Stimulated activated CD4-positive, alpha-beta T cell treated with anti-CD3 and anti-CD28 coated beads, Interleukin-15, amount 100 ng/mL, for 48 hours (primary cell): ENCODE measurements at regions not wholly inside any gene's neighbourhood (a gene's known extent, or its start where the extent isn't known, plus 50 kb on each side); places are given as distances from the start of the nearest gene placed in this dataset.
"Not testable (repeated sequence)": the region's sequence is repeated elsewhere in the genome, so short reads cannot be mapped to it uniquely, and the experiment has no call there.

Experiments used
- DNase-seq, 2 donors: peaks; one replicate each; pipeline ENCODE4 v3.0.0-alpha.2; 2020; ENCODE audit warnings: low read depth in 2 of 2

DNA sequence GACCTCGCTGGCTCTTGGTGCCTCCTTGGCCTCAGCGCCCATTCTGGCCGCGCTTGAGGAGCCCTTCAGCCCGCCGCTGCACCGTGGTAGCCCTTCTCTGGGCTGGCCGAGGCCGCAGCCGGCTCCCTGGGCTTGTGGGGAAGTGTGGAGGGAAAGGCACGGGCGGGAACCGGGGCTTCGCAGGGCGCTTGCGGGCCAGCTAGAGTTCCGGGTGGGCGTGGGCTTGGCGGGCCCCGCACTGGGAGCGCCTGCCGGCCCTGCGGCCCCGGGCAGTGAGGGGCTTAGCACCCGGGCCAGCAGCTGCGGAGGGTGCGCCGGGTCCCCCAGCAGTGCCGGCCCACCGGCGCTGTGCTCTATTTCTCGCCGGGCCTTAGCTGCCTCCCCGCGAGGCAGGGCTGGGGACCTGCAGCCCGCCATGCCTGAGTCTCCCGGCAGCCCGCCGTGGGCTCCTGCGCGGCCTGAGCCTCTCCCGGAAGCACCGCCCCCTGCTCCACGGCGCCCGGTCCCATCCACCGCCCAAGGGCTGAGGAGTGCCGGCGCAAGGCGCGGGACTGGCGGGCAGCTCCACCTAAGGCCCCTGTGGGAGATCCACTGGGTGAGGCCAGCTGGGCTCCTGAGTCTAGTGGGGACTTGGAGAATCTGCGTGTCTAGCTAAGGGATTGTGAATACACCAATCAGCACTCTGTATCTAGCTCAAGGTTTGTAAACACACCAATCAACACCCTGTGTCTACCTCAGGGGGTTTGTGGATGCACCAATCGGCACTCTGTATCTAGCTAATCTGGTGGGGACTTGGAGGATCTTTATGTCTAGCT lies 141.1 kb downstream of the SLCO4C1 start:
- DNase-seq, result not testable (repeated sequence)

- no peak for DNase-seq
These were observed 141.8 kb downstream of the SLCO4C1 start for GRCh38 chr5:102154291-102154690.

- DNase-seq, result no peak
These were observed 142.9 kb downstream of the SLCO4C1 start for GRCh38 chr5:102153003-102153759.

GRCh38 chr5:102139029-102139428 lies 157.1 kb downstream of the SLCO4C1 start:
- no peak for DNase-seq

GRCh38 chr5:102138243-102138653 lies 157.8 kb downstream of the SLCO4C1 start:
- DNase-seq, result no peak

DNA sequence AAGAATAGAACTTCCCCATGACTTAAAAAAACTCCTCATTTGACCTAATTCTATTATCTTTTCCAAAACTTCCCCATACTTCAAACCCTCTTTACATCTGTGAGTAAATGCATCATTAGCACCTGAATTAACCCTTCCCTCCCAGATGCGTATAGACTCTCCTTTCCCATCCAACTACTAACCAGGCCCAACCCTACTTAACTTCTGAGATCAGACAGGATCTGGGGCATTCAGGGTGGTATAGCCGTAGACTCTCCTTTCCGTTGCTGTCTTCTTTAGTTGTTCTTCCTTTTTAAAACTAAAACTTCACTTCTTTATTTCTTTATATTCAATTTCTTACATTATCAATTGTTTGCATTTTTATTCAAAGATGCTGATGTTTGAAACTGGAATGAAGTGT lies 165.2 kb downstream of the SLCO4C1 start:
- DNase-seq, result no peak

- DNase-seq, result no peak
These were observed 165.7 kb downstream of the SLCO4C1 start for GRCh38 chr5:102130386-102130785.

DNA sequence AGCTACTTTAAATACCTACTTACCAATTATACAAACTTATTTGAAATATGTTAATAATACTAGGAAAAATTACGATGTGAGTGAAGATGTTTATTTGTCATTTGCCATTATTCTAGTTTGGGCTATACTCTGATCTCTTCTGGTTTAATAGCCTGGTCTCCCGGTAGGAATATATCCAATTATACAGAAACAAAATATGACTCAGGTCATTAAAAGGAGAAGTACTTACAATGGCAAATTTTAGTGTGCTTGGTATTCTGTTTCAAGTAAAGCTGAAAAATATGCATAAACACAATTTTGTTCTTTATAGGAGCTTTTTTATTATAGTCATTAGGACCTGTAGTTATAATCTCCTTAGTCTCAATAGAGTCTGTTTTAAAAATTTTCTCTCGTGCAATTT lies 176.8 kb downstream of the SLCO4C1 start:
- DNase-seq, result no peak

GRCh38 chr5:102115736-102116135 lies 180.3 kb downstream of the SLCO4C1 start:
- DNase-seq, result no peak

DNA sequence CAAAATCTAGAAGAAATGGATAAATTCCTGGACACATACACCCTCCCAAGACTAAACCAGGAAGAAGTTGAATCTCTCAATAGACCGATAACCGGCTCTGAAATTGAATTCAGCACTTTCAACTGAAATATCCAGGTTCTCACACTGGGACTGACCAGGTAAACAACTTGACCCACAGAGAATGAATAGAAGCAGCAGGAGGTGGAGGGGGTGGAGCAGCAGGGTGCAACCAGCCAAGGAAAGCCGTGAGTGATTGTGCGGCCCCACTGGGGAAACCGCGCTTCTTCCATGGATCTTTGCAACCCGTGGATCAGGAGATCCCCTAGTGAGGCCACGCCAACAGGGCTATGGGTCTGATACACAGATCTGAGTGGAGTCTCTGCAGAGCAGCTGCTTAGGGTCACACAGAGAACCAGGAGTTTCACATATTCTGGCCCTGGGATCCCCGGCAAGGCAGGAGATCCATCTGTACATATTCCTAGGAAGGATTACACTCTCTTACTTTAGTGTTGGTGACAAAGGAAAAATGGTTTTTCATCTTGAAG lies 181.5 kb downstream of the SLCO4C1 start:
- no peak for DNase-seq

DNA sequence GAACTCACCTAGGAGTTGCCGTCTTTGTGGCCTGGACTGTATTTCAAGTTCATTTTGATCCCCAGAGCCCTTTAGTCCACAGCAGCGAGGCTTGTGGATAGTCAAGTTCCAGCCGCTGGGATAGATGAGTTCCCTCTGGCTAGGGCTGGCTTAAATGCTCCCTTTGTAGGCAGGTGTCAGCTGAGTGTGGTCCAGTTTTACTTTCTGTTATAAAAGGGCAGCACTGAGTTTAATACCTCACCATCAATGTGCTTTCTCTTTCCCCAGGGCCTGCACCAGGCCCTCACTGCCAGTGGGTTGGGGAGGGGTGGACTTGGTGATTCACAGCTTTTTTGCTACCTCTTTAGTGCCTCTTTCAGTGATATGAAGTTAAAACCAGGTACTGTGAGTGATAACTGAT lies 188.2 kb downstream of the SLCO4C1 start:
- no peak for DNase-seq

- DNase-seq, result no peak
These were observed 189.5 kb downstream of the SLCO4C1 start for GRCh38 chr5:102106599-102106998.

GRCh38 chr5:102099766-102100331 lies 196.2 kb downstream of the SLCO4C1 start:
- DNase-seq, result no peak

DNA sequence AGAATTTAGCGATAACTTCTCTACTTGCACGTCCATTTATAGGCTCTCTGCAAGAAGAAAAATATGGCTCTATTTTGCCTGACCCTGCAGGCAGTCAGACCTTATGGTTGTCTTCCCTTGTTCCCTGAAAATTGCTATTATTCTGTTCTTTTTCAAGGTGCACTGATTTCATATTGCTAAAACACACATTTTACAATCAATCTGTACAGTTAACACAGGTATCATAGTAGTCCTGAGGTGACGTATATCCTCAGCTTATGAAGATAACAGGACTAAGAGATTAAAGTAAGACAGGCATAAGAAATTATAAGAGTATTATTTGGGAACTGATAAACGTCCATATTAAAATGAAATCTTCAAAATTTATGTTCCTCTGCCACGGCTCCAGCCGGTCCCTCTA lies 197.0 kb downstream of the SLCO4C1 start:
- DNase-seq, result not testable (repeated sequence)

GRCh38 chr5:102098606-102099005 lies 197.5 kb downstream of the SLCO4C1 start:
- DNase-seq, result not testable (repeated sequence)

DNA sequence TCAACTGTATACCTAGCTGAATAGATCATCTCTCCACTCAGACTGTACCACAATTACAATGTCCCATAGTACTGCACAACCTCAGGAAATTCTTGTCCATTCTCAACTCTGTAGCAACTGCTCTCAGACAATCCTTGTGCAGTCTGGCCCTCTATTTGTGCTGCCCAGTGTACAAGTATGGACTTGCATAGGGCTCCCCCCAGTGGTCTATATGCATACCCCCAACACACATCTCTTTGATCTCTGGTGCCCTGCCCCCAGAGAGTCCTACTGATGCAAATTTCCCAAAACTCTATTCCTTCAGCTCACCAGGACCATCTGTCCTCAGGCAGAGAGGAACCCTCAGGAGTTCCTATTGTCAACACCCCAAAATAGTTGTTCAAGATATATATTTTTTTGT lies 205.3 kb downstream of the SLCO4C1 start:
- no peak for DNase-seq

GRCh38 chr5:102089883-102090282 lies 206.2 kb downstream of the SLCO4C1 start:
- no peak for DNase-seq

GRCh38 chr5:102087906-102088305 lies 208.2 kb downstream of the SLCO4C1 start:
- DNase-seq, result no peak

- no peak for DNase-seq
These were observed 215.8 kb downstream of the SLCO4C1 start for GRCh38 chr5:102080288-102080687.

DNA sequence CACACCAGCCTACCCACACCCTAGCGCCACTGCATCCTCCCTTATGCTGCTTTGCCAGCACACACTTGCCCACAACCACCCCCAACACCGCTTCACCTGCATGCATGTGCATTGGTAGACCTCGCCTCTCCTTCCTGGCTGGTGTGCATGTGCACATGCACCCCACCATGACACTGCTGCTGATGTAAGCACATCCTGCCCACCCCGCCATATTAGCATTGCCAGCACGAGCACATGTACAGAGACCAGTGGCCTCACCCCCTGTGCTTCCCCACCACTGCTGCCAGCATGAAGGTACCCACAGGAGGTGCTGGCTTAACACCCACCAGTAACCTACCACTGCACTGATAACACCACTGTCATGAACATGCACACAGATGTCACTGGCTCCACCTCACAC lies 218.2 kb downstream of the SLCO4C1 start:
- DNase-seq, result no peak

DNA sequence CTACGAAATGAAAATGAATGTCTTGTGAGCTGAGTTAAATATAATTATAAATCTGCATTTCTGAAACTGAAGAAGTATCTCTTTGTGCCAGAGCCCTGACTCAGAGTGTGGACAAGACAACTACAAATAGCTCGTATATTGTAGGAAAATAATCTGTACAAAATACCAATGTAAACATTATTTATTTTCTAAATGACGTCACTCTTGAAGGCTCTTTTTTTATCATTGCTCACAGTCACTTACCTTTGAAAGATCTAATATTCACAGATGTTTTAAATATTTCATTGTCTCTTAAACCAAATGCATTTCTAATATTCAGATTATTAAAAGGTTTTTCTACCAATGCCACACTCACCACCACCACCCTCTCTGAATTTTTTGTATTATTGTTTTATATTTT lies 226.1 kb downstream of the SLCO4C1 start:
- DNase-seq, result no peak

DNA sequence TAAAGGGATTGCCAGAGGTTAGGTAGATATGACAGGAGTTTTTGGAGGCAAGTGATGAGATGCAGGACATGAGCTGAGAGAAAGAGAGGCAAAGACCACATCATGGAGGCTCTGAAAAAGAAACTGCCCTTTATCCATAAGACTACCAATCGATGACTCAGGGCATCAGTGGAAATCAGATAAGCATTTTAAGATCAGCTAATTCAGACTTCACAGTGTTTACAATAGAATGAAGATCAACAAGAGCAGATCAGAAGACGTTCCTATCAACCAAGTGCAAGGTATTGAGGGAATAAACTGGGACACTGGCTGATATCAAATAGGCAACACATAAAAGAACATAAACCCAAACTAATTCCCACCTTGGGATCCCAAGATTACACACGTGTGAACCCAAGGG lies 227.2 kb downstream of the SLCO4C1 start:
- no peak for DNase-seq

- no peak for DNase-seq
These were observed 246.6 kb downstream of the SLCO4C1 start for GRCh38 chr5:102049517-102049916.
